ENCODE measurements at regions not wholly inside any gene's neighbourhood (a gene's known extent, or its start where the extent isn't known, plus 50 kb on each side); places are given as distances from the start of the nearest gene placed in this dataset.

- Histone ChIP-seq H2BK5ac (ENCODE audit: low read depth, low read length) (no peak overlapping the region), H4K20me1 (replicated peaks in 1 of 2; ENCODE audit: control insufficient read depth in 1 of 2, insufficient read depth in 2 of 2, low read length in 2 of 2) (no peaks in the 10 kb centered on the region), H2AK5ac (ENCODE audit: low read depth, low read length) (no peak overlapping the region), H2BK15ac (ENCODE audit: low read length) (no peak overlapping the region), H2BK20ac (ENCODE audit: low read length) (no peak overlapping the region), H3K79me2 (ENCODE audit: control insufficient read depth in 1 of 2, insufficient read depth in 2 of 2, low read length in 2 of 2) (no peaks in the 10 kb centered on the region), H3K9ac (replicated peaks in 1 of 4; ENCODE audit: extremely low read depth in 1 of 4, low read depth in 3 of 4, low read length in 3 of 4) (no peak overlapping the region), H4K5ac (ENCODE audit: insufficient read length, low read depth, low read length) (no peak overlapping the region), H3K18ac (ENCODE audit: extremely low read depth, low read length) (no peak overlapping the region), H3K36me3 (ENCODE audit: control insufficient read depth in 2 of 4, insufficient read depth in 4 of 4, low read length in 3 of 4) (no peaks in the 10 kb centered on the region), H2BK12ac (ENCODE audit: low read depth, low read length) (no peak overlapping the region), H4K91ac (replicated peaks; ENCODE audit: insufficient read length, low read length) (no peak overlapping the region), H3K4me2 (ENCODE audit: insufficient read depth in 1 of 2, low read depth in 2 of 2, low read length in 2 of 2) (no peak overlapping the region), H3K4ac (replicated peaks; ENCODE audit: insufficient read length, low read depth, low read length) (no peak overlapping the region), H3K27ac (ENCODE audit: low read depth, low read length) (no peak overlapping the region), H3K27me3 (replicated peaks in 1 of 4; ENCODE audit: control insufficient read depth in 3 of 4, extremely low read depth in 1 of 4, insufficient read depth in 3 of 4, low read length in 3 of 4) (no peaks in the 10 kb centered on the region), H3K56ac (replicated peaks; ENCODE audit: insufficient read length, low read depth, low read length) (no peak overlapping the region), H3K23me2 (ENCODE audit: low read depth, low read length) (no peaks in the 10 kb centered on the region), H2BK120ac (replicated peaks; ENCODE audit: low read depth, low read length) (no peak overlapping the region), H3K4me1 (replicated peaks in 1 of 4; ENCODE audit: control insufficient read depth in 3 of 4, insufficient read depth in 4 of 4, low read length in 3 of 4) (peaks cover 0 to 6% (median 0%) of the 10 kb centered on the region in 4 experiments; a peak in 3 of 7 replicates), H3K23ac (ENCODE audit: insufficient read length) (no peak overlapping the region), H3K4me3 (ENCODE audit: extremely low read depth in 1 of 4, insufficient read depth in 2 of 4, low read depth in 3 of 4, low read length in 4 of 4) (no peak overlapping the region), H3K79me1 (ENCODE audit: low read depth, low read length) (no peaks in the 10 kb centered on the region), H4K8ac (ENCODE audit: extremely low read depth, insufficient read depth, low read length) (no peak overlapping the region), H2AFZ (ENCODE audit: low read length) (no peak overlapping the region), H3K14ac (ENCODE audit: insufficient read length) (no peak overlapping the region), H3K9me3 (ENCODE audit: insufficient read depth in 2 of 2, low read depth in 1 of 2, low read length in 1 of 2) (no peaks in the 10 kb centered on the region)
- CTCF ChIA-PET (ENCODE audit: partially characterized antibody): interaction anchor here (1.1 to 1.3 kb wide), 3 partner anchors 10 to 16 kb away, joined by 3 to 4 read pairs (median 4); no protein-coding TSS in a partner anchor
- TF ChIP-seq SRF (IDR thresholded peaks at IDR 0.05; ENCODE audit: low read depth, low read length) (no peak), MAX (IDR thresholded peaks at IDR 0.05) (no peak), POLR2A (IDR thresholded peaks at IDR 0.05; ENCODE audit: control extremely low read depth in 1 of 2, low read depth in 2 of 2, low read length in 2 of 2) (no peak), TBP (IDR thresholded peaks at IDR 0.05; ENCODE audit: low read depth, low read length) (no peak), ZNF274 (IDR thresholded peaks at IDR 0.05; ENCODE audit: borderline replicate concordance, extremely low read depth, low read length) (no peak), JUND (IDR thresholded peaks at IDR 0.05; ENCODE audit: low read length) (no peak), NRF1 (IDR thresholded peaks at IDR 0.05; ENCODE audit: low read depth, low read length) (no peak), YY1 (IDR thresholded peaks at IDR 0.05; ENCODE audit: low read depth, low read length) (no peak), RNF2 (IDR thresholded peaks at IDR 0.05; ENCODE audit: borderline replicate concordance, low read depth, low read length, missing control alignments, poor library complexity, severe bottlenecking) (no peak)
- FAIRE-seq (no peak), DNase-seq (ENCODE audit: low read depth in 1 of 2, low spot score in 2 of 2) (no peak)
- POLR2A ChIA-PET (ENCODE audit: partially characterized antibody): no interaction called here
- WGBS, 2 experiments (ENCODE audit: extremely low coverage in 1 of 2, insufficient coverage in 1 of 2, insufficient read length in 1 of 2, insufficient replicate concordance in 2 of 2, low coverage in 1 of 2, low lambda C conversion rate in 2 of 2, missing lambda C conversion rate in 1 of 2): 91% methylated on average over 3 of the region's 3 CpGs; no CpG with 5 or more reads in 1 of the 2 experiments
These were observed 361.9 kb downstream of the TXNL1 start for GRCh38 chr18:56276466-56276865.

Data from H1 (cell line).